ENCODE measurements at regions not wholly inside any gene's neighbourhood (a gene's known extent, or its start where the extent isn't known, plus 50 kb on each side); places are given as distances from the start of the nearest gene placed in this dataset.
A peak's percentile ranks its signal among the peaks of the same experiment; 100 is the strongest.

DNA sequence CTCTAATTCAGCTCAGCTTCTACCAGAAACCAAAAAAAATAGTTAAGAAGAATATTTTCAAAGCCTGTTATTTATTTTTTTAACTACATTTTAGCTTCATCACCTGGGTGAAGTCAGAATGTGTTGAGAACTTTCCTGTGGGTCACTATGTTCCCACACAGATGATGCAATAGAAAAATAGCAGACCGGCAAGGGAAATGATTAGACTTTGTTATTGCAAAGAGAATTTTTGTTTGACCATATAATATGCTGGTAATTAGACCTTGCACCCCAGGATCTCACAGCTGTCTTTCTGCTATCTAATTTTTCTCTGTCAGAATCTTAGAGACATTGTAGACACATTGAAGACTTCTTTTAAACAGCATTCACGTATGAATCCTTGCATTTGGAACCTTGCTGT lies 299.3 kb downstream of the TBX15 start:
- no peak overlapping the region for H2BK5ac ChIP-seq (ENCODE audit: low read depth, low read length, poor library complexity, severe bottlenecking)
- no peak overlapping the region for H4K91ac ChIP-seq (ENCODE audit: insufficient read depth, low read depth, low read length)
- no peaks in the 10 kb centered on the region for H4K20me1 ChIP-seq (ENCODE audit: insufficient read depth, low read length)
- no peak overlapping the region for H4K8ac ChIP-seq (ENCODE audit: low read depth in 2 of 2, low read length in 2 of 2)
- H4K5ac ChIP-seq (ENCODE audit: low read depth, low read length): no peak overlapping the region
- H3K4me2 ChIP-seq (ENCODE audit: low read depth, low read length): no peak overlapping the region
- H3K56ac ChIP-seq (ENCODE audit: extremely low read depth, insufficient read depth, low read length): no peak overlapping the region
- H2BK20ac ChIP-seq (ENCODE audit: low read depth, low read length): no peak overlapping the region
- no peak overlapping the region for H2AFZ ChIP-seq (replicated peaks; ENCODE audit: low read length, poor library complexity)
- H3K9ac ChIP-seq (ENCODE audit: low read depth, low read length): no peak overlapping the region
- H3K27me3 ChIP-seq (ENCODE audit: control insufficient read depth, insufficient read depth, low read length): no peaks in the 10 kb centered on the region
- CTCF ChIA-PET: interaction anchor here (0.6 kb wide), 2 partner anchors 22 to 695 kb away, joined by 3 to 8 read pairs; no protein-coding TSS in a partner anchor
- H2AK5ac ChIP-seq (ENCODE audit: low read depth, low read length): no peak overlapping the region
- no peaks in the 10 kb centered on the region for H3K79me1 ChIP-seq (ENCODE audit: low read depth in 1 of 2, low read length in 2 of 2)
- BruUV-seq (replicated peaks): no TSS peak
- H3K36me3 ChIP-seq (ENCODE audit: control insufficient read depth, insufficient read depth, low read length): no peaks in the 10 kb centered on the region
- in situ Hi-C loops (cut with MboI; ENCODE audit: low sequenced_read_pairs): no loop called here
- intact Hi-C loops (cut with micrococcal nuclease): no loop called here
- no peak overlapping the region for H3K4me3 ChIP-seq (ENCODE audit: insufficient read depth, low read depth, low read length)
- no peak overlapping the region for H2BK120ac ChIP-seq (ENCODE audit: low read depth, low read length)
- POLR2A ChIA-PET (ENCODE audit: unreplicated experiment): no interaction called here
- no peaks in the 10 kb centered on the region for H3K9me3 ChIP-seq (ENCODE audit: control insufficient read depth, insufficient read depth, low read length)
- dilution Hi-C loops (cut with HindIII; ENCODE audit: low sequenced_read_pairs, unreplicated experiment): no loop called here
- H3K4me1 ChIP-seq (ENCODE audit: control insufficient read depth, insufficient read depth, low read length): no peaks in the 10 kb centered on the region
- H2AK9ac ChIP-seq (replicated peaks; ENCODE audit: low read depth, low read length, poor library complexity): no peak overlapping the region
- ATAC-seq (ENCODE audit: low read depth) (no peak), DNase-seq (no peak)
- no peak for TF ChIP-seq MXI1 (IDR thresholded peaks at IDR 0.05; ENCODE audit: borderline replicate concordance, low read depth, low read length)
- TF ChIP-seq CEBPB (IDR thresholded peaks at IDR 0.05; ENCODE audit: low read depth, low read length): 0 out of 2 replicates have a peak, but pooled peaks have one; percentile 25
- H3K14ac ChIP-seq (replicated peaks; ENCODE audit: low read depth, low read length): no peak overlapping the region
- no peak overlapping the region for H3K27ac ChIP-seq (ENCODE audit: insufficient read depth, low read length)
- no peak overlapping the region for H3K23ac ChIP-seq (ENCODE audit: low read depth, low read length)
- no peak overlapping the region for H3K4ac ChIP-seq (ENCODE audit: low read depth, low read length)
- no peak overlapping the region for H2BK15ac ChIP-seq (ENCODE audit: low read depth, low read length)
- H3K18ac ChIP-seq (ENCODE audit: low read depth, low read length): no peak overlapping the region
- H3K9me1 ChIP-seq (ENCODE audit: insufficient read depth, low read length): no peaks in the 10 kb centered on the region
- no CpG with 5 or more reads among the region's 2 CpGs for WGBS, 2 experiments (ENCODE audit: extremely low coverage in 2 of 2, insufficient read length in 1 of 2)
